GM23248 (cell line): ENCODE measurements at regions not wholly inside any gene's neighbourhood (a gene's known extent, or its start where the extent isn't known, plus 50 kb on each side); places are given as distances from the start of the nearest gene placed in this dataset.

ENCODE experiments used
- EZH2 ChIP-seq: fragments of 200-600 bp; sonication (generic); IDR thresholded peaks from 2 replicates; pipeline ENCODE4 v1.6.1; 2018; ENCODE audit warnings: antibody characterized with exemption, mild to moderate bottlenecking; ENCODE audit not compliant: insufficient read depth, poor library complexity, severe bottlenecking
- EZH2phosphoT487 ChIP-seq: fragments of 200-600 bp; sonication (generic); IDR thresholded peaks from 2 replicates; pipeline ENCODE4 v1.6.1; 2018; ENCODE audit warnings: antibody characterized with exemption, moderate library complexity, mild to moderate bottlenecking, low read depth; ENCODE audit not compliant: insufficient read depth

DNA sequence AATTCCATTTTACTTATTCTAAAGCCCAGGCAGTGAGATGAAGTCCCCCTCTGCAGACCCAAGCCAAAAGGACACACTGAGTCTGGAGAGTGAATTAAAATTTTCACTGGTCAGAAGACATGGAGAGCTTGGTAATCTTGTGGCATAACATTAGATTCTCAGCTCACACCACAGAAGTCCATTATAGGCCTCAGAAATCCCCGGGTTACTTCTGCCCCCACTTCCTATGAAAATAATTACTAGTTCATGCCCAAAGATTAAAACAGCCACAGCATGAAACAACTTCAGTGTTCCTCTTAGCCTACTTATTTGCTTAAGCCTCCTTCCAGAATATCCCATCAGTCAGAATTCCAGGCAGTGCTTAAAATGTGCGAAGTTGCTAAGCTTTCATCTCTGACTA is 123.3 kb downstream of the ZC3H11B start:
- TF ChIP-seq EZH2phosphoT487, result no peak
- no peak for TF ChIP-seq EZH2
